ENCODE measurements at regions not wholly inside any gene's neighbourhood (a gene's known extent, or its start where the extent isn't known, plus 50 kb on each side); places are given as distances from the start of the nearest gene placed in this dataset.
A peak's percentile ranks its signal among the peaks of the same experiment; 100 is the strongest.

GRCh38 chr2:2507417-2507997, 176.4 kb upstream of the MYT1L start:
- in situ Hi-C loops (cut with MboI) (no loop called here), intact Hi-C loops (cut with micrococcal nuclease) (no loop called here)
- Histone ChIP-seq H3K4me2 (ENCODE audit: insufficient read depth, low read length) (no peak overlapping the region), H3K27me3 (ENCODE audit: control insufficient read depth in 2 of 2, insufficient read depth in 2 of 2, low read length in 2 of 2) (no peaks in the 10 kb centered on the region; a peak in 1 of 5 replicates), H3K9me1 (ENCODE audit: control insufficient read depth, insufficient read depth, low read length) (no peaks in the 10 kb centered on the region), H3K9ac (ENCODE audit: insufficient read depth in 1 of 2, low read depth in 2 of 2, low read length in 2 of 2) (no peak overlapping the region), H4K20me1 (replicated peaks; ENCODE audit: control insufficient read depth, insufficient read depth, low read length) (no peaks in the 10 kb centered on the region), H3K36me3 (ENCODE audit: control insufficient read depth, insufficient read depth, low read length) (no peaks in the 10 kb centered on the region), H2AFZ (ENCODE audit: low read depth, low read length) (no peak overlapping the region), H3K4me3 (no peak overlapping the region), H3K4me1 (replicated peaks in 1 of 2; ENCODE audit: control insufficient read depth in 2 of 2, insufficient read depth in 2 of 2, low read length in 2 of 2) (no peaks in the 10 kb centered on the region), H3K27ac (ENCODE audit: extremely low read depth, low read depth, low read length) (no peak overlapping the region), H3K9me3 (replicated peaks; ENCODE audit: control insufficient read depth, insufficient read depth, low read depth, low read length) (no peaks in the 10 kb centered on the region), H3K79me2 (ENCODE audit: control insufficient read depth, insufficient read depth, low read length) (no peaks in the 10 kb centered on the region)
- DNase-seq (ENCODE audit: extremely low read depth in 1 of 4, low spot score in 3 of 4) (no peak), FAIRE-seq (no peak), ATAC-seq (no peak)
- TF ChIP-seq C11orf30 (IDR thresholded peaks at IDR 0.05; ENCODE audit: low read depth) (peak; percentile 20; the same call in 1 of the 2 replicates), IRF9 (tag; IDR thresholded peaks at IDR 0.05) (no peak), ZNF316 (IDR thresholded peaks at IDR 0.05) (peak; percentile 40; the same call in 1 of the 2 replicates)
- BruUV-seq (replicated peaks) = no TSS peak
- 3% methylated on average over 17 of the region's 20 CpGs for WGBS (ENCODE audit: insufficient coverage, low coverage, missing lambda C conversion rate)
- CTCF ChIA-PET (ENCODE audit: low intra/inter-chr PET ratio) = no interaction called here
- POLR2A ChIA-PET = no interaction called here

- Histone ChIP-seq H3K36me3 (ENCODE audit: control insufficient read depth, insufficient read depth, low read length) (no peaks in the 10 kb centered on the region), H2AFZ (ENCODE audit: low read depth, low read length) (no peak overlapping the region), H3K27ac (ENCODE audit: extremely low read depth, low read depth, low read length) (no peak overlapping the region), H3K79me2 (ENCODE audit: control insufficient read depth, insufficient read depth, low read length) (no peaks in the 10 kb centered on the region), H3K9me3 (replicated peaks; ENCODE audit: control insufficient read depth, insufficient read depth, low read depth, low read length) (no peaks in the 10 kb centered on the region), H3K4me1 (replicated peaks in 1 of 2; ENCODE audit: control insufficient read depth in 2 of 2, insufficient read depth in 2 of 2, low read length in 2 of 2) (no peaks in the 10 kb centered on the region), H3K9ac (ENCODE audit: insufficient read depth in 1 of 2, low read depth in 2 of 2, low read length in 2 of 2) (no peak overlapping the region), H3K4me2 (ENCODE audit: insufficient read depth, low read length) (no peak overlapping the region), H3K27me3 (ENCODE audit: control insufficient read depth in 2 of 2, insufficient read depth in 2 of 2, low read length in 2 of 2) (no peaks in the 10 kb centered on the region; a peak in 1 of 5 replicates), H3K9me1 (ENCODE audit: control insufficient read depth, insufficient read depth, low read length) (no peaks in the 10 kb centered on the region), H3K4me3 (no peak overlapping the region), H4K20me1 (replicated peaks; ENCODE audit: control insufficient read depth, insufficient read depth, low read length) (no peaks in the 10 kb centered on the region)
- in situ Hi-C loops (cut with MboI) = no loop called here
- ChIA-PET POLR2A (no interaction called here), CTCF (ENCODE audit: low intra/inter-chr PET ratio) (no interaction called here)
- BruUV-seq (replicated peaks) = no TSS peak
- DNase-seq (ENCODE audit: extremely low read depth in 1 of 4, low spot score in 3 of 4) = no peak
- WGBS (ENCODE audit: insufficient coverage, low coverage, missing lambda C conversion rate) = under 1% methylated on average over 6 of the region's 6 CpGs
- intact Hi-C loops (cut with micrococcal nuclease) = no loop called here
- no peak for ATAC-seq
- FAIRE-seq = no peak
- TF ChIP-seq ZNF445 (CRISPR knock-in tag; IDR thresholded peaks at IDR 0.05; ENCODE audit: low read depth) (no peak), NEUROD1 (IDR thresholded peaks at IDR 0.05; ENCODE audit: borderline replicate concordance, low read depth, low read length, partially characterized antibody) (no peak), CBX3 (IDR thresholded peaks at IDR 0.05; ENCODE audit: borderline replicate concordance in 1 of 2, low read length in 2 of 2) (no peak), ADNP (tag; IDR thresholded peaks at IDR 0.05) (no peak), BRCA1 (IDR thresholded peaks at IDR 0.05) (no peak), BRCA1 (CRISPR knock-in tag; IDR thresholded peaks at IDR 0.05) (no peak)
- TF ChIP-seq, protein P1, sequence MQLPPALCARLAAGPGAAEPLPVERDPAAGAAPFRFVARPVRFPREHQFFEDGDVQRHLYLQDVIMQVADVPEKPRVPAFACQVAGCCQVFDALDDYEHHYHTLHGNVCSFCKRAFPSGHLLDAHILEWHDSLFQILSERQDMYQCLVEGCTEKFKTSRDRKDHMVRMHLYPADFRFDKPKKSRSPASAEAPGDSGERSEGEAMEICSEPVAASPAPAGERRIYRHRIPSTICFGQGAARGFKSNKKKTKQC (CRISPR knock-in tag; IDR thresholded peaks at IDR 0.05) = no peak
- TF ChIP-seq, protein P2, sequence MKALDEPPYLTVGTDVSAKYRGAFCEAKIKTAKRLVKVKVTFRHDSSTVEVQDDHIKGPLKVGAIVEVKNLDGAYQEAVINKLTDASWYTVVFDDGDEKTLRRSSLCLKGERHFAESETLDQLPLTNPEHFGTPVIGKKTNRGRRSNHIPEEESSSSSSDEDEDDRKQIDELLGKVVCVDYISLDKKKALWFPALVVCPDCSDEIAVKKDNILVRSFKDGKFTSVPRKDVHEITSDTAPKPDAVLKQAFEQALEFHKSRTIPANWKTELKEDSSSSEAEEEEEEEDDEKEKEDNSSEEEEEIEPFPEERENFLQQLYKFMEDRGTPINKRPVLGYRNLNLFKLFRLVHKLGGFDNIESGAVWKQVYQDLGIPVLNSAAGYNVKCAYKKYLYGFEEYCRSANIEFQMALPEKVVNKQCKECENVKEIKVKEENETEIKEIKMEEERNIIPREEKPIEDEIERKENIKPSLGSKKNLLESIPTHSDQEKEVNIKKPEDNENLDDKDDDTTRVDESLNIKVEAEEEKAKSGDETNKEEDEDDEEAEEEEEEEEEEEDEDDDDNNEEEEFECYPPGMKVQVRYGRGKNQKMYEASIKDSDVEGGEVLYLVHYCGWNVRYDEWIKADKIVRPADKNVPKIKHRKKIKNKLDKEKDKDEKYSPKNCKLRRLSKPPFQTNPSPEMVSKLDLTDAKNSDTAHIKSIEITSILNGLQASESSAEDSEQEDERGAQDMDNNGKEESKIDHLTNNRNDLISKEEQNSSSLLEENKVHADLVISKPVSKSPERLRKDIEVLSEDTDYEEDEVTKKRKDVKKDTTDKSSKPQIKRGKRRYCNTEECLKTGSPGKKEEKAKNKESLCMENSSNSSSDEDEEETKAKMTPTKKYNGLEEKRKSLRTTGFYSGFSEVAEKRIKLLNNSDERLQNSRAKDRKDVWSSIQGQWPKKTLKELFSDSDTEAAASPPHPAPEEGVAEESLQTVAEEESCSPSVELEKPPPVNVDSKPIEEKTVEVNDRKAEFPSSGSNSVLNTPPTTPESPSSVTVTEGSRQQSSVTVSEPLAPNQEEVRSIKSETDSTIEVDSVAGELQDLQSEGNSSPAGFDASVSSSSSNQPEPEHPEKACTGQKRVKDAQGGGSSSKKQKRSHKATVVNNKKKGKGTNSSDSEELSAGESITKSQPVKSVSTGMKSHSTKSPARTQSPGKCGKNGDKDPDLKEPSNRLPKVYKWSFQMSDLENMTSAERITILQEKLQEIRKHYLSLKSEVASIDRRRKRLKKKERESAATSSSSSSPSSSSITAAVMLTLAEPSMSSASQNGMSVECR (CRISPR knock-in tag; IDR thresholded peaks at IDR 0.05) = no peak
These were observed 175.5 kb upstream of the MYT1L start for GRCh38 chr2:2506536-2506935.

All from K562 (cell line).